ENCODE measurements at regions not wholly inside any gene's neighbourhood (a gene's known extent, or its start where the extent isn't known, plus 50 kb on each side); places are given as distances from the start of the nearest gene placed in this dataset.

DNA sequence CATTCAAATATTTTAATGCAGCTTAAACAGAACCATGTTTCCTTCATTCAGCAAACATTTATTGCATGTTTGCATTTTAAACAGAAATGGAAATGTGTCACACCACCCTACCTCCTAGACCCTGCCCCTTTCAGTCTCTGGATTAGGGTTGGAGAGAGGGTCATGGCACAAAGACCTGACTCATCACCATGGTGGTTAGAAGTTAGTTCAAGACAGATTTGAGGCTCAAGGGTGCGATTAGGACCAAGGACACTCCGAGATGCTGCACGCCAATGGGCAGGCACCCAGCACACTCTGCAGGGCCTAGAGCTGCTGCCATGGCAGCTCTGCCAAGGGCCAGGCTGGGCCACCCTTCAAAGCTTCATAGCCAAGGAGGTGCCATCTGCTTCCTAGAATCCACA lies 86.9 kb downstream of the NAV1 start:
- DNase-seq = no peak
- H3K27ac ChIP-seq (ENCODE audit: low read length) = no peak overlapping the region
- no peaks in the 10 kb centered on the region for H3K9me3 ChIP-seq (ENCODE audit: control insufficient read depth, low read depth, low read length)
- WGBS (ENCODE audit: insufficient coverage, low lambda C conversion rate) = no CpG with 5 or more reads among the region's 3 CpGs
- H3K36me3 ChIP-seq (ENCODE audit: control insufficient read depth, insufficient read depth, low read length) = no peaks in the 10 kb centered on the region
- no peak overlapping the region for H3K4me3 ChIP-seq (ENCODE audit: low read length)
- peaks cover 7% of the 10 kb centered on the region for H3K4me1 ChIP-seq (ENCODE audit: control insufficient read depth, insufficient read depth, low read length)
- H3K27me3 ChIP-seq (ENCODE audit: control insufficient read depth, insufficient read depth, low read length) = no peaks in the 10 kb centered on the region

DNA sequence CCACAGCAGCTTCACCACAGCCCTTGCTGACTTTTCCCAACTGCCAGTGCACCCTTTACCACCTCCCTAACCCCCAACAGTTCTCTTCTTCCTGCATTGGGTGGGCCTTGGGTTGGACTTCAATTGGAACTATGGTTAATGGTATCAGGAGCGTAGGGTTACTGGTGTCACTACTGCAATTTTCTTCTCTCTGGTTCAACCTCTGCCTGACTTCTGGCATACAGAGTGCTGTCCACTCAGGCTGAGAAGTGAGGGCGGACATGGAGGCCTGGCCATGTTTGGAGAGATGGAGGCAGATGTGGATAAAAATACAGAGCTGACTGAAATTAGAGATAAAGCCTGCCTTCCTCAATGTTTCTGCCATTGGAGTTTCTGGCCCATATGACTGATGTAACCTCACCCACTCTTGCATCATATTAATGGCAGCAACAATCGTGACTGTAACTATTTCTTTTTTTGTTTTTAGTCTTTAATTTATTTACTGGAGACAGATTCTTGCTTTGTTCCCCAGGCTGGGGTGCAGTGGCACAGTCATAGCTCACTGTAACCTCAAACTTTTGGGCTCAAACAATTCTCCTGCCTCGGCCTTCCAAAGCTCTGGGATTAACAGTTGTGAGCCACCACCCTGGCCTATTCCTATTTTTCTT lies 87.8 kb downstream of the NAV1 start:
- DNase-seq = no peak
- 86% methylated on average over 1 of the region's 4 CpGs for WGBS (ENCODE audit: insufficient coverage, low lambda C conversion rate)
- H3K27me3 ChIP-seq (ENCODE audit: control insufficient read depth, insufficient read depth, low read length) = no peaks in the 10 kb centered on the region
- H3K4me1 ChIP-seq (ENCODE audit: control insufficient read depth, insufficient read depth, low read length) = peaks cover 7% of the 10 kb centered on the region
- H3K4me3 ChIP-seq (ENCODE audit: low read length) = no peak overlapping the region
- H3K9me3 ChIP-seq (ENCODE audit: control insufficient read depth, low read depth, low read length) = no peaks in the 10 kb centered on the region
- no peak overlapping the region for H3K27ac ChIP-seq (ENCODE audit: low read length)
- no peaks in the 10 kb centered on the region for H3K36me3 ChIP-seq (ENCODE audit: control insufficient read depth, insufficient read depth, low read length)

DNA sequence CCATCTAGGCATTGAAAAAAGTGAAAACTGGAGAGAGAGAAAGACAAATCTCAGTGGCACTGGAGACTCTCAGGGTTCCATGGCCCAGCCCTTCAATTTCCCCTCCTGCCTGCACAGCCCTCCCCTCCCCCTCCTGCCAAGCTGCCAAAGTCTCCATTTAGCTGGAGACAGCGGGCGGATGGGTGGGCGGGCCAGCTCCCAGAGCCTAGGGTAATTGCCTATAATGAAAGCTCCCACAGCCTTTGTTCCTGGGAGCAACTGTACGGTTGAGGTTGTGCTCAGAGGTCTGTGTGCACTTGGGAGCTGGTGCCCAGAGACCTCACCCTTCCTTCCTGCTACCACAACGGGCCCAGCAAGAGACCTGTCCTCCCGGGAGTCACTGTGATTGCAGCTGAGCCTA lies 89.6 kb downstream of the NAV1 start:
- peaks cover 19% of the 10 kb centered on the region for H3K4me1 ChIP-seq (ENCODE audit: control insufficient read depth, insufficient read depth, low read length)
- peak in 1 of 2 donors; percentile 42 for DNase-seq
- H3K27me3 ChIP-seq (ENCODE audit: control insufficient read depth, insufficient read depth, low read length) = no peaks in the 10 kb centered on the region
- no CpG with 5 or more reads among the region's 6 CpGs for WGBS (ENCODE audit: insufficient coverage, low lambda C conversion rate)
- H3K9me3 ChIP-seq (ENCODE audit: control insufficient read depth, low read depth, low read length) = no peaks in the 10 kb centered on the region
- H3K27ac ChIP-seq (ENCODE audit: low read length) = no peak overlapping the region
- no peak overlapping the region for H3K4me3 ChIP-seq (ENCODE audit: low read length)
- H3K36me3 ChIP-seq (ENCODE audit: control insufficient read depth, insufficient read depth, low read length) = no peaks in the 10 kb centered on the region

DNA sequence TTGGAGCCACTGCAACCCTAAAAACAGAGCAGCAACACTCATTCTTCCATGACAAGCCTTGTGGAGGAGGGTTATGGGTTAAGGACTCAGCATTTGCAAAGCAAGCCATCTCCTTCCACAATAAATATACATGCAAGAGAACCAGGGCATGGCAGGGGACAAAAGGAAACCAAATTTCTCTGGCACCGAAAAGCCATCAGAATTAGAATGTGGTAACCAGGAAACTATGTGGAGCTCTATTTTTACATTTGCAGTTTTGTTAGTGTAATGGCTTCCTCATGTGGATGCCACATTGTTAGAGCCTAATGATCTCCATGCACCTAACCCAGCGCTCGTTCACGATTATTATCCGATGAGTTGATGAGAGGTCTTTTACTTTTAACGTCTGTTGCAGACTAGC lies 91.7 kb downstream of the NAV1 start:
- no peak for DNase-seq
- Histone ChIP-seq H3K36me3 (ENCODE audit: control insufficient read depth, insufficient read depth, low read length) (no peaks in the 10 kb centered on the region), H3K4me1 (ENCODE audit: control insufficient read depth, insufficient read depth, low read length) (peaks cover 24% of the 10 kb centered on the region), H3K27ac (ENCODE audit: low read length) (no peak overlapping the region), H3K9me3 (ENCODE audit: control insufficient read depth, low read depth, low read length) (no peaks in the 10 kb centered on the region), H3K4me3 (ENCODE audit: low read length) (no peak overlapping the region), H3K27me3 (ENCODE audit: control insufficient read depth, insufficient read depth, low read length) (no peaks in the 10 kb centered on the region)
- no CpG with 5 or more reads among the region's 6 CpGs for WGBS (ENCODE audit: insufficient coverage, low lambda C conversion rate)

DNA sequence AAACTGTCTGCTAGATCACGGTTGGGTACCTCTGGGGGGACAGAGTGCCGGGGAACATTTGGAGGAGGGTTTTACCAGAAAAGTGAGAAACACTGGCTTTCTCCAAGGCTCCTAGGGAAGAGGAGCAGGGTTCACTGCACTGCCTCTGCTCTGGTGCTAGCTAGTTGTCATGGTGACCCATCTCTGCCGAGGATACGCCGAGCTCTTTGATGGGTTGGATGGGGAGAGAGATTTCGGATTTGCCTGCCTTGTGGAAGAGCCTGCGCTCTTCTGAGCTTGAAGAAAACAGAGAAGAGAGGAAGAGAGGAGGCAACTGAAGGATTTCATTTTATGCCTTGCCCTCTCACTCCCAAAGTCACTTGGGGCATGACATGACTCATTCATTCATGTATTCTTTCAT lies 92.1 kb downstream of the NAV1 start:
- WGBS (ENCODE audit: insufficient coverage, low lambda C conversion rate) = no CpG with 5 or more reads among the region's 7 CpGs
- no peak overlapping the region for H3K27ac ChIP-seq (ENCODE audit: low read length)

DNA sequence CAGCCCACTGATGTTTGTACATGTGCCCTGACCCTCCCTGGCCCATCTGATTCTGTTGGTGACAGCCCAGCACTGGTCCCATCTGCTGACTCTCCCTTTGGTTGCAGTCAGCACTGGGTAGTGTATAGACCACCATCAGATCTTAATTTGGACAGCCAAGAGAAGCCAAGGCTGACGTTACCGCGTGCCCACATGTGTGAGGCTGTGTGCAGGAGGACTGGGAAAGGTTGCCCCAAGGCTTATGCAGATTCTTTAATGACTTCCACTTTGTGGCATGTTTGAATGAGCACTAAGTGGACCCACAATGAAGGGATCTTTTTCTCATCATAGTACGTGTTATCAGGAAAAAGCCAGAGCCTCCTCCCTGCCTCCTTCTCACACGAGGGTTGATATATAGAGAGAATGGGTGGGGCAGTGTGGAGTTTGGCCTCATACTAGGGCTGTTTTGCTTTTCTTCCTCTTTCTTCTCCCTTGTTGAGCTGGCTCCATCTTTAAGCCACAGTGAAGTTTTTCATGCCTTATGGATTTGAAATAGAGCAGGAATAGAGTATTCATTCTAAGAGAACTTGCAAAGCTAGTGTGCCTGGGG lies 93.5 kb downstream of the NAV1 start:
- Histone ChIP-seq H3K27ac (ENCODE audit: low read length) (no peak overlapping the region), H3K4me3 (ENCODE audit: low read length) (no peak overlapping the region), H3K4me1 (ENCODE audit: control insufficient read depth, insufficient read depth, low read length) (peaks cover 32% of the 10 kb centered on the region), H3K27me3 (ENCODE audit: control insufficient read depth, insufficient read depth, low read length) (no peaks in the 10 kb centered on the region), H3K9me3 (ENCODE audit: control insufficient read depth, low read depth, low read length) (no peaks in the 10 kb centered on the region), H3K36me3 (ENCODE audit: control insufficient read depth, insufficient read depth, low read length) (no peaks in the 10 kb centered on the region)
- WGBS (ENCODE audit: insufficient coverage, low lambda C conversion rate) = no CpG with 5 or more reads among the region's 5 CpGs
- peak in 1 of 2 donors; percentile 73 for DNase-seq

More for the DNA sequence above, 92.1 kb downstream of the NAV1 start:
- H3K9me3 ChIP-seq (ENCODE audit: control insufficient read depth, low read depth, low read length) = no peaks in the 10 kb centered on the region
- no peak for DNase-seq
- no peak overlapping the region for H3K4me3 ChIP-seq (ENCODE audit: low read length)
- H3K27me3 ChIP-seq (ENCODE audit: control insufficient read depth, insufficient read depth, low read length) = no peaks in the 10 kb centered on the region
- H3K4me1 ChIP-seq (ENCODE audit: control insufficient read depth, insufficient read depth, low read length) = peaks cover 29% of the 10 kb centered on the region
- no peaks in the 10 kb centered on the region for H3K36me3 ChIP-seq (ENCODE audit: control insufficient read depth, insufficient read depth, low read length)

DNA sequence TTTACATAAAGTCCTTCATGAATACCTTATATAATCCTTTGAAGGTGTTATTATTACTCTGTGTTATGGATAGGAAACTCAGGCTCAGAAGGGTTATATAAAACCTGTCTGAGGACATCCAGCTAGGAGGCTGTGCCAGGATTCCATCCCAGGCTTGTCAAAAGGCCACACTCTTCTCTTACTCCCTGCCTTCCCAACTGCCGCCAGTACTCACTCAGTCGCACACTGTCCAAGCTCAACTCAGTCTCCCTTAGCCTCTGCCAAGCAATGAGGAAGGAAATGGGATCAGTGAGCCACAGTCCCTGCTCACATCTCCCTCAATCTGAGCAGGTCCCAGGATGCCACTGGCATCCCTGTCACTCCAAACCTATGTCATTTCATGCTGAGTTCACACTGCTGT lies 94.4 kb downstream of the NAV1 start:
- WGBS (ENCODE audit: insufficient coverage, low lambda C conversion rate) = no CpG with 5 or more reads among the region's 2 CpGs
- Histone ChIP-seq H3K4me1 (ENCODE audit: control insufficient read depth, insufficient read depth, low read length) (peaks cover 35% of the 10 kb centered on the region), H3K4me3 (ENCODE audit: low read length) (no peak overlapping the region), H3K9me3 (ENCODE audit: control insufficient read depth, low read depth, low read length) (no peaks in the 10 kb centered on the region), H3K27me3 (ENCODE audit: control insufficient read depth, insufficient read depth, low read length) (no peaks in the 10 kb centered on the region), H3K27ac (ENCODE audit: low read length) (no peak overlapping the region), H3K36me3 (ENCODE audit: control insufficient read depth, insufficient read depth, low read length) (no peaks in the 10 kb centered on the region)
- no peak for DNase-seq

DNA sequence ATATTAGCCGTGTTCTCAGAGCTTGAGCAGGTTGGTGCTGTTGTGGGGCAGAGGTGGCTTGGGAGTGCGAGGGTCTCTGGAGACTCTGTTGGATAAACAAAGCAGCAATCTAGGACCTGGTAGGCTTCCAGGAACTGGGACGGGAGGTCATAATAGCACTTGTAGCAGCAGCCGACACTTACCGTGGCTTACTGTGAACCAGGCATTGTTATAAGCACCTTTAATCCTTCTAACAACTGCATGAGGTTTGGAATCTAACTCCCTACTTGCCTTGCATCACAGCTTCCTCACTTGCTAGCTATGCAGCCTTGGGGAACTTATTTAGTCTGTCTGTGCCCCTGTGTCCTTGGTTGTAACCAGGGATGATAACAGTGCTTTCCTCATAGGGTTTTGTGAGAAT lies 94.9 kb downstream of the NAV1 start:
- H3K9me3 ChIP-seq (ENCODE audit: control insufficient read depth, low read depth, low read length) = no peaks in the 10 kb centered on the region
- DNase-seq = no peak
- no CpG with 5 or more reads among the region's 5 CpGs for WGBS (ENCODE audit: insufficient coverage, low lambda C conversion rate)
- H3K36me3 ChIP-seq (ENCODE audit: control insufficient read depth, insufficient read depth, low read length) = no peaks in the 10 kb centered on the region
- no peaks in the 10 kb centered on the region for H3K27me3 ChIP-seq (ENCODE audit: control insufficient read depth, insufficient read depth, low read length)
- no peak overlapping the region for H3K4me3 ChIP-seq (ENCODE audit: low read length)
- peaks cover 30% of the 10 kb centered on the region for H3K4me1 ChIP-seq (ENCODE audit: control insufficient read depth, insufficient read depth, low read length)
- no peak overlapping the region for H3K27ac ChIP-seq (ENCODE audit: low read length)

DNA sequence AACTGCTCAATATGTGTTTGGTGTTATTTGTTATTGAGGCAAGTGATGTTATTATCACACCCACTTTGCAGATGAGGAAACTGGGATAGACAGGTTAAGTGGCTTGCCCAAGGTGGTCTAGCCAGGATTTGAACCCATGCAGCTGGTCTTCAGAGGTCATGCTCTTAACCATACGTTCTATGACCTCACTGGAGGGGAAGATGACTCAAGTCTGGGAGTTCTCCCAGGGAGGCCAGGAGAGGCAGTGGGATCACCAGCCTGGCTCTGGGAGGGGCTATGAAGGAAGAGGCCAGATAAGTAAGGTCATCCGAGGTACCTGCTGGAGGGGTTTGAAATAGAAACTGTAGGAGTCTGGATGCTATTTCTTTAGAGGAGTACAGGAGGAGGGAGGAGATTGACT lies 95.3 kb downstream of the NAV1 start:
- Histone ChIP-seq H3K4me1 (ENCODE audit: control insufficient read depth, insufficient read depth, low read length) (peaks cover 28% of the 10 kb centered on the region), H3K9me3 (ENCODE audit: control insufficient read depth, low read depth, low read length) (no peaks in the 10 kb centered on the region), H3K36me3 (ENCODE audit: control insufficient read depth, insufficient read depth, low read length) (no peaks in the 10 kb centered on the region), H3K4me3 (ENCODE audit: low read length) (no peak overlapping the region), H3K27me3 (ENCODE audit: control insufficient read depth, insufficient read depth, low read length) (no peaks in the 10 kb centered on the region), H3K27ac (ENCODE audit: low read length) (no peak overlapping the region)
- no peak for DNase-seq
- 67% methylated on average over 1 of the region's 2 CpGs for WGBS (ENCODE audit: insufficient coverage, low lambda C conversion rate)

DNA sequence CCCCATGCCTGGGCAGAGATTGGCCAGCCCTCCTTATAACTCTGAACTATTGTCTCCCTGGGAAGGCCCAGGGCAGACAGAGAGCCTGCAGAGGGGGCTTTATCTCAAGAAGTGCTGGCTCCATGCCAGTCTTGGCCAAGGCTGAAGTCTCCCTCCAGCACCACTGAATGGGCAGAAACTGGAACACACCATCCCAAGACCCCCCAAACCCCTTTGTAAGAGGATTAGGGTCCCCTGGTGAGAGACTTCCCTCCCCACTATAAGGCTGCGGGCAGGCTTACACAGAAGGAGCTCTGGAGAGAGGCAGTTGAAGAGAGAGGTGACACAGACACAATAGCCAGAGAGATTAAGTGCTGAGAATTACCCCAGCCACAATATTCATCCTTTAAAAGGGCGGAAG lies 97.2 kb downstream of the NAV1 start:
- Histone ChIP-seq H3K27ac (ENCODE audit: low read length) (no peak overlapping the region), H3K9me3 (ENCODE audit: control insufficient read depth, low read depth, low read length) (no peaks in the 10 kb centered on the region), H3K27me3 (ENCODE audit: control insufficient read depth, insufficient read depth, low read length) (no peaks in the 10 kb centered on the region), H3K4me3 (ENCODE audit: low read length) (no peak overlapping the region), H3K4me1 (ENCODE audit: control insufficient read depth, insufficient read depth, low read length) (peaks cover 28% of the 10 kb centered on the region), H3K36me3 (ENCODE audit: control insufficient read depth, insufficient read depth, low read length) (no peaks in the 10 kb centered on the region)
- no CpG with 5 or more reads among the region's 2 CpGs for WGBS (ENCODE audit: insufficient coverage, low lambda C conversion rate)
- DNase-seq = no peak

DNA sequence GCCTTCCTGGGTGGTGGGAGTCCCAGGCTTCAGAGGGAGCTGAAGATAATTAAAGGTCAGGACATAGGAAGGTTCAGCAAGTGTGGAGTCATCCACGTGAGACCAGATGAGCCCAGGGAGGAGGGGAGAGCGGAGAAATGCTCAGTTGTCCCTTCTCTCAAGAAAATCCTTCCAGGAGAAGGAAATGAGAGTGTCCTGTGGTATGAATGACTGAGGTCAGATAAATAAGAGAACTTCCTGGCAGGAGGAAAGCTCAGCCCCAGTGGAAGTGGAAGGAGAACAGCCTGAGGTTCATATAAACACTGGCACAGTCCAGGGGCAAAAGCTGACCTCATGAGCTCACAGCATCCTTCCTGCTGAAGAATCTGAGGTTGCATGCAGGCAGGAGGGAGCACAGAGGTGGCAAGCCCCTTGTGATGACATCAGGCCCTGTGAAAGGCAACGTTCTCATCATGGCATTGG lies 97.6 kb downstream of the NAV1 start:
- H3K27ac ChIP-seq (ENCODE audit: low read length) = no peak overlapping the region
- H3K27me3 ChIP-seq (ENCODE audit: control insufficient read depth, insufficient read depth, low read length) = no peaks in the 10 kb centered on the region
- H3K4me1 ChIP-seq (ENCODE audit: control insufficient read depth, insufficient read depth, low read length) = peaks cover 28% of the 10 kb centered on the region
- no peaks in the 10 kb centered on the region for H3K36me3 ChIP-seq (ENCODE audit: control insufficient read depth, insufficient read depth, low read length)
- no peak for DNase-seq
- WGBS (ENCODE audit: insufficient coverage, low lambda C conversion rate) = no CpG with 5 or more reads among the region's 3 CpGs
- no peaks in the 10 kb centered on the region for H3K9me3 ChIP-seq (ENCODE audit: control insufficient read depth, low read depth, low read length)
- no peak overlapping the region for H3K4me3 ChIP-seq (ENCODE audit: low read length)
